H54 (cell line): ENCODE measurements at regions not wholly inside any gene's neighbourhood (a gene's known extent, or its start where the extent isn't known, plus 50 kb on each side); places are given as distances from the start of the nearest gene placed in this dataset.

Experiments used
- DNase-seq: peaks from one replicate; pipeline ENCODE4 v3.0.0; 2011; ENCODE audit warnings: low spot score, mixed read lengths; ENCODE audit not compliant: insufficient read length
- FAIRE-seq: peaks from 3 replicates; lab custom pipeline; 2011; peaks lifted over from hg19 to GRCh38; lab: Jason Lieb, UNC
- POLR2A ChIP-seq: IDR thresholded peaks from 2 replicates; pipeline ENCODE4 v1.6.1; 2011; ENCODE audit warnings: low read depth, mild to moderate bottlenecking, low read length

DNA sequence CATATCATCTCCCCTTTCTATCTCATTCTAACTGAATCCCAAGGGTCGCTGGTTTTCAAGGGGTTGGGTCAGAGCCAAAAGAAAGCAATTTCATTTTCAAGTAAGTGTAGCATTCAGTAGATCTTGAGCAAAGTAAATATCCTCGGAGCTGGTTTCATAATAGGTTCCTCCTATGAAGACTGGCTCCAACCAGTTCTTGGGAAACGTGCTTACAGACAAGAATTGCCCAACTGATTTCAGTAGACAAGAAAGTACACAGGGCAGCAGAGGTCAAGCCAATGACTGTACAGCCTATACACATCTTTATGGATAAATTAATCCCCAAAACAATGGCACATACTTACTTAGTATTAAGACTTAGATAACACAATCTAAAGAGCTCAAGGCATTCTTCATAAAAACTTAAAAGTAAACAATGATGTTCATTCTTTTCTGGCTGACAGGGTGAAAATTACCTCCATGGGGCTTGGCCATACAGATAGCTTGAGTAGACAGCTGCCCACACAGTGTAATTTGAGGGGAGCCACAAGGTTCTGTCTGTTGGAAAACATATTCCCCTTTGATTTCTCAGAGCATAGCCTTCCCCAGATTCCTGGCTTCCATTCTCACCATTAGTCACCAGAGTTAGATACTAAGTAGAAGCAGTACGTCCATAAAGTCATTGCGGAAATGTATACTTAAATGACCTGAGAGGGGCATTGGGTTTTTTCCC is 163.9 kb downstream of the ARRDC3 start:
- FAIRE-seq, result no peak
- DNase-seq, result no peak

GRCh38 chr5:91217859-91218258 is 165.3 kb downstream of the ARRDC3 start:
- no peak for TF ChIP-seq POLR2A
- DNase-seq, result no peak
- FAIRE-seq, result no peak

More for the DNA sequence above, 163.9 kb downstream of the ARRDC3 start:
- no peak for TF ChIP-seq POLR2A

GRCh38 chr5:91214571-91214970 is 168.5 kb downstream of the ARRDC3 start:
- DNase-seq (no peak), FAIRE-seq (no peak)
- TF ChIP-seq POLR2A, result no peak
